Bronchial epithelial cell (primary cell): ENCODE measurements at regions not wholly inside any gene's neighbourhood (a gene's known extent, or its start where the extent isn't known, plus 50 kb on each side); places are given as distances from the start of the nearest gene placed in this dataset.
A peak's percentile ranks its signal among the peaks of the same experiment; 100 is the strongest.

Experiments used
- DNase-seq: peaks from one replicate; pipeline ENCODE4 v3.0.0-alpha.2; 2010; ENCODE audit warnings: low read depth
- FAIRE-seq: peaks from 2 replicates; lab custom pipeline; 2011; peaks lifted over from hg19 to GRCh38; lab: Jason Lieb, UNC
- H3K27me3 ChIP-seq: 2 replicates; pipeline ENCODE4 v1.5.1; 2011; ENCODE audit warnings: low read length; ENCODE audit not compliant: control insufficient read depth, insufficient read depth
- H3K36me3 ChIP-seq: 2 replicates; pipeline ENCODE4 v1.5.1; 2011; ENCODE audit warnings: low read length; ENCODE audit not compliant: control insufficient read depth, insufficient read depth
- H3K4me3 ChIP-seq: 2 replicates; pipeline ENCODE4 v1.5.1; 2011; ENCODE audit warnings: mild to moderate bottlenecking, low read depth, low read length, control low read depth
- CTCF ChIP-seq: IDR thresholded peaks from 2 replicates; pipeline ENCODE4 v1.5.1; 2011; ENCODE audit warnings: mild to moderate bottlenecking, moderate library complexity, low read length, control low read depth, inconsistent platforms; ENCODE audit not compliant: insufficient read depth, severe bottlenecking

GRCh38 chr2:129118296-129118695 lies 799.6 kb upstream of the HS6ST1 start:
- no peak for TF ChIP-seq CTCF
- no peaks in the 10 kb centered on the region for H3K36me3 ChIP-seq
- FAIRE-seq (no peak), DNase-seq (no peak)
- no peak overlapping the region for H3K4me3 ChIP-seq
- H3K27me3 ChIP-seq = no peaks in the 10 kb centered on the region

- Histone ChIP-seq H3K27me3 (no peaks in the 10 kb centered on the region), H3K36me3 (no peaks in the 10 kb centered on the region), H3K4me3 (no peak overlapping the region)
- FAIRE-seq = no peak
- peak; percentile 63 for DNase-seq
- no peak for TF ChIP-seq CTCF
These were observed 810.4 kb upstream of the HS6ST1 start for GRCh38 chr2:129129087-129129486.

GRCh38 chr2:129133692-129134641 lies 815.3 kb upstream of the HS6ST1 start:
- H3K4me3 ChIP-seq = no peak overlapping the region
- no peaks in the 10 kb centered on the region for H3K27me3 ChIP-seq
- no peak for TF ChIP-seq CTCF
- FAIRE-seq = no peak
- H3K36me3 ChIP-seq = no peaks in the 10 kb centered on the region
- DNase-seq = no peak

- no peaks in the 10 kb centered on the region for H3K27me3 ChIP-seq
- FAIRE-seq = no peak
- no peaks in the 10 kb centered on the region for H3K36me3 ChIP-seq
- no peak for DNase-seq
- H3K4me3 ChIP-seq = no peak overlapping the region
- TF ChIP-seq CTCF = no peak
These were observed 816.3 kb upstream of the HS6ST1 start for GRCh38 chr2:129135017-129135416.

GRCh38 chr2:129139380-129139779 lies 820.7 kb upstream of the HS6ST1 start:
- no peak for TF ChIP-seq CTCF
- FAIRE-seq = no peak

GRCh38 chr2:129142465-129142864 lies 823.8 kb upstream of the HS6ST1 start:
- FAIRE-seq (no peak), DNase-seq (no peak)

More at GRCh38 chr2:129139380-129139779, 820.7 kb upstream of the HS6ST1 start:
- Histone ChIP-seq H3K4me3 (no peak overlapping the region), H3K36me3 (no peaks in the 10 kb centered on the region), H3K27me3 (no peaks in the 10 kb centered on the region)
- DNase-seq = peak; percentile 29

More at GRCh38 chr2:129142465-129142864, 823.8 kb upstream of the HS6ST1 start:
- H3K27me3 ChIP-seq = no peaks in the 10 kb centered on the region
- TF ChIP-seq CTCF = no peak
- no peak overlapping the region for H3K4me3 ChIP-seq
- H3K36me3 ChIP-seq = no peaks in the 10 kb centered on the region
